SHP77 treated with DMSO at 0.1 percent for 48 hours (cell line): ENCODE measurements at regions not wholly inside any gene's neighbourhood (a gene's known extent, or its start where the extent isn't known, plus 50 kb on each side); places are given as distances from the start of the nearest gene placed in this dataset.

Experiments
- DNase-seq: peaks from one replicate; lab custom pipeline; 2025; lab: John Stamatoyannopoulos, UW

GRCh38 chr12:107349008-107349747 is 255.8 kb upstream of the CRY1 start:
- DNase-seq: no peak

GRCh38 chr12:107349839-107350238 is 256.5 kb upstream of the CRY1 start:
- no peak for DNase-seq

GRCh38 chr12:107351109-107351508 is 257.8 kb upstream of the CRY1 start:
- DNase-seq: no peak

- no peak for DNase-seq
These were observed 258.4 kb upstream of the CRY1 start for GRCh38 chr12:107351713-107352112.

GRCh38 chr12:107352347-107353081 is 259.2 kb upstream of the CRY1 start:
- DNase-seq: no peak

- DNase-seq: no peak
These were observed 260.0 kb upstream of the CRY1 start for GRCh38 chr12:107353312-107353711.

- no peak for DNase-seq
These were observed 261.7 kb upstream of the CRY1 start for GRCh38 chr12:107355004-107355565.

GRCh38 chr12:107355612-107356011 is 262.3 kb upstream of the CRY1 start:
- DNase-seq: no peak

GRCh38 chr12:107356266-107356936 is 263.1 kb upstream of the CRY1 start:
- DNase-seq: no peak

GRCh38 chr12:107356937-107357295 is 263.6 kb upstream of the CRY1 start:
- no peak for DNase-seq

GRCh38 chr12:107359382-107359781 is 266.0 kb upstream of the CRY1 start:
- no peak for DNase-seq

GRCh38 chr12:107360033-107360432 is 266.7 kb upstream of the CRY1 start:
- DNase-seq: no peak

- no peak for DNase-seq
These were observed 267.1 kb upstream of the CRY1 start for GRCh38 chr12:107360482-107360881.

- DNase-seq: no peak
These were observed 268.6 kb upstream of the CRY1 start for GRCh38 chr12:107361970-107362369.

- no peak for DNase-seq
These were observed 269.6 kb upstream of the CRY1 start for GRCh38 chr12:107362960-107363359.

GRCh38 chr12:107364875-107365518 is 271.6 kb upstream of the CRY1 start:
- no peak for DNase-seq

- no peak for DNase-seq
These were observed 272.4 kb upstream of the CRY1 start for GRCh38 chr12:107365703-107366102.

- DNase-seq: no peak
These were observed 273.0 kb upstream of the CRY1 start for GRCh38 chr12:107366322-107366721.

GRCh38 chr12:107368586-107368985 is 275.2 kb upstream of the CRY1 start:
- DNase-seq: no peak

- DNase-seq: no peak
These were observed 275.7 kb upstream of the CRY1 start for GRCh38 chr12:107369006-107369405.

GRCh38 chr12:107369679-107370078 is 276.3 kb upstream of the CRY1 start:
- no peak for DNase-seq

GRCh38 chr12:107372229-107372658 is 278.9 kb upstream of the CRY1 start:
- DNase-seq: no peak
